GOT3 (cell line): ENCODE measurements at regions not wholly inside any gene's neighbourhood (a gene's known extent, or its start where the extent isn't known, plus 50 kb on each side); places are given as distances from the start of the nearest gene placed in this dataset.
"Not testable (repeated sequence)": the region's sequence is repeated elsewhere in the genome, so short reads cannot be mapped to it uniquely, and the experiment has no call there.

Experiments used
- DNase-seq: peaks from one replicate; lab custom pipeline; 2025; ENCODE audit warnings: mixed read lengths; lab: John Stamatoyannopoulos, UW

GRCh38 chr1:200496937-200497336 is 87.1 kb upstream of the ZNF281 start:
- DNase-seq, result no peak

GRCh38 chr1:200495901-200496300 is 86.1 kb upstream of the ZNF281 start:
- DNase-seq, result no peak

GRCh38 chr1:200493344-200493743 is 83.5 kb upstream of the ZNF281 start:
- no peak for DNase-seq

- DNase-seq, result no peak
Observed at GRCh38 chr1:200491103-200491502, 81.3 kb upstream of the ZNF281 start.

- DNase-seq, result no peak
Observed at GRCh38 chr1:200490183-200490582, 80.3 kb upstream of the ZNF281 start.

GRCh38 chr1:200488375-200489165 is 78.7 kb upstream of the ZNF281 start:
- peak; percentile 19 for DNase-seq

GRCh38 chr1:200487650-200488049 is 77.8 kb upstream of the ZNF281 start:
- DNase-seq, result no peak

- DNase-seq, result no peak
Observed at GRCh38 chr1:200486634-200487033, 76.8 kb upstream of the ZNF281 start.

GRCh38 chr1:200484438-200484946 is 74.7 kb upstream of the ZNF281 start:
- DNase-seq, result not testable (repeated sequence)

- peak; percentile 50 for DNase-seq
Observed at GRCh38 chr1:200483491-200484143, 73.8 kb upstream of the ZNF281 start.

- no peak for DNase-seq
Observed at GRCh38 chr1:200480964-200481363, 71.1 kb upstream of the ZNF281 start.

- DNase-seq, result no peak
Observed at GRCh38 chr1:200479816-200480215, 70.0 kb upstream of the ZNF281 start.

GRCh38 chr1:200478945-200479558 is 69.2 kb upstream of the ZNF281 start:
- no peak for DNase-seq

- DNase-seq, result no peak
Observed at GRCh38 chr1:200478239-200478623, 68.4 kb upstream of the ZNF281 start.

GRCh38 chr1:200474633-200475032 is 64.8 kb upstream of the ZNF281 start:
- no peak for DNase-seq

- no peak for DNase-seq
Observed at GRCh38 chr1:200473698-200474371, 64.0 kb upstream of the ZNF281 start.

GRCh38 chr1:200471739-200472138 is 61.9 kb upstream of the ZNF281 start:
- DNase-seq, result no peak

- DNase-seq, result no peak
Observed at GRCh38 chr1:200468264-200469001, 58.6 kb upstream of the ZNF281 start.

- DNase-seq, result no peak
Observed at GRCh38 chr1:200464784-200465400, 55.1 kb upstream of the ZNF281 start.
